Tibial nerve (tissue), 3 donors: ENCODE measurements at regions not wholly inside any gene's neighbourhood (a gene's known extent, or its start where the extent isn't known, plus 50 kb on each side); places are given as distances from the start of the nearest gene placed in this dataset.

Experiments
- EP300 ChIP-seq, 2 donors: sonication (generic); formaldehyde crosslinking; IDR thresholded peaks; one replicate each; pipeline ENCODE4 v1.6.1; 2017; ENCODE audit warnings: antibody characterized with exemption in 2 of 2, mild to moderate bottlenecking in 1 of 2
- POLR2A ChIP-seq, 2 donors: fragments of 450-650 bp; IDR thresholded peaks; one replicate each; pipeline ENCODE4 v1.6.1; 2017; ENCODE audit warnings: antibody characterized with exemption in 2 of 2, mild to moderate bottlenecking in 2 of 2, moderate library complexity in 2 of 2

GRCh38 chr2:117635481-117635880 is 179.0 kb upstream of the DDX18 start:
- TF ChIP-seq POLR2A (IDR thresholded peaks at IDR 0.05), result no peak
- no peak for TF ChIP-seq EP300 (IDR thresholded peaks at IDR 0.05)
